HG03378 (cell line): ENCODE measurements at regions not wholly inside any gene's neighbourhood (a gene's known extent, or its start where the extent isn't known, plus 50 kb on each side); places are given as distances from the start of the nearest gene placed in this dataset.
"Not testable (repeated sequence)": the region's sequence is repeated elsewhere in the genome, so short reads cannot be mapped to it uniquely, and the experiment has no call there.

Experiments used
- ATAC-seq: cut with Tn5 transposase; IDR thresholded peaks from one replicate; pipeline ENCODE4 v1.9.1; 2021; ENCODE audit warnings: mild to moderate bottlenecking, moderate library complexity; ENCODE audit not compliant: unreplicated experiment

- no peak for ATAC-seq
These were observed 210.7 kb downstream of the EFCAB11 start for GRCh38 chr14:89743828-89744227.

- no peak for ATAC-seq
These were observed 214.3 kb downstream of the EFCAB11 start for GRCh38 chr14:89740241-89740640.

GRCh38 chr14:89736881-89737280 lies 217.6 kb downstream of the EFCAB11 start:
- ATAC-seq, result no peak

- no peak for ATAC-seq
These were observed 223.1 kb downstream of the EFCAB11 start for GRCh38 chr14:89731396-89731933.

- ATAC-seq, result no peak
These were observed 223.8 kb downstream of the EFCAB11 start for GRCh38 chr14:89730687-89731086.

- no peak for ATAC-seq
These were observed 225.6 kb downstream of the EFCAB11 start for GRCh38 chr14:89728964-89729363.

GRCh38 chr14:89726226-89726625 lies 228.3 kb downstream of the EFCAB11 start:
- not testable (repeated sequence) for ATAC-seq

GRCh38 chr14:89724628-89724960 lies 229.9 kb downstream of the EFCAB11 start:
- ATAC-seq, result no peak

- ATAC-seq, result no peak
These were observed 230.5 kb downstream of the EFCAB11 start for GRCh38 chr14:89723930-89724627.

GRCh38 chr14:89721956-89722355 lies 232.6 kb downstream of the EFCAB11 start:
- ATAC-seq, result no peak

GRCh38 chr14:89720741-89721729 lies 233.5 kb downstream of the EFCAB11 start:
- ATAC-seq, result peak; percentile 79

GRCh38 chr14:89720076-89720687 lies 234.3 kb downstream of the EFCAB11 start:
- ATAC-seq, result no peak

- ATAC-seq, result peak; percentile 73
These were observed 235.0 kb downstream of the EFCAB11 start for GRCh38 chr14:89719366-89720075.

- no peak for ATAC-seq
These were observed 245.4 kb downstream of the EFCAB11 start for GRCh38 chr14:89708982-89709625.

- ATAC-seq, result peak; percentile 65
These were observed 247.4 kb downstream of the EFCAB11 start for GRCh38 chr14:89707086-89707485.

- no peak for ATAC-seq
These were observed 251.7 kb downstream of the EFCAB11 start for GRCh38 chr14:89702876-89703200.

- ATAC-seq, result no peak
These were observed 252.3 kb downstream of the EFCAB11 start for GRCh38 chr14:89702073-89702875.

- ATAC-seq, result no peak
These were observed 253.1 kb downstream of the EFCAB11 start for GRCh38 chr14:89701211-89702043.

- no peak for ATAC-seq
These were observed 253.7 kb downstream of the EFCAB11 start for GRCh38 chr14:89700801-89701200.
